ENCODE measurements at regions not wholly inside any gene's neighbourhood (a gene's known extent, or its start where the extent isn't known, plus 50 kb on each side); places are given as distances from the start of the nearest gene placed in this dataset.

DNA sequence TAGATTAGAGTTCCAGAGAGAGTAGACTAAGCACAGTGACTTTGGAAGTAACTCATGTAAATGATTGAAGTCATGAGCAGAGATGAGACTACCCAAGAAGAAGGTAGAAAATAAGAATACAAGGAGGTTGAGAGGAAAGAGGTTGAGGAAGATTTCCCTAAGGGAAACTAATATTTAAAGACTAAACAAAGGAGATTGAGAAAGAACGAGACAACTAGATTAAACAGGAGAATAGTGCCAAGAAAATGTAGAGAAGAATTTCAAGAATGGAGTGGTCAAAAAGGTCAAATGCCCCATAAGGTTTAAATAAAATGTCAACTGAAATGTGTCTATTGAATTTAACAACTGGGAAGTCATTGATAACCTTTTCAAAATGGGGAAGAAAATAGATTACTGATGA lies 59.0 kb downstream of the RPS29 start:
- H3K36me3 ChIP-seq (replicated peaks in 1 of 2; ENCODE audit: control insufficient read depth in 1 of 2, insufficient read depth in 2 of 2, low read length in 1 of 2): no peaks in the 10 kb centered on the region
- POLR2A ChIA-PET: no interaction called here
- no peak overlapping the region for H3K27ac ChIP-seq (ENCODE audit: low read depth in 2 of 2, low read length in 1 of 2)
- no peaks in the 10 kb centered on the region; the same call in 1 of the 2 replicates for H3K27me3 ChIP-seq (ENCODE audit: insufficient read depth)
- no peaks in the 10 kb centered on the region for H3K9me2 ChIP-seq
- no peaks in the 10 kb centered on the region for H4K20me1 ChIP-seq (ENCODE audit: insufficient read depth)
- no peak overlapping the region for H3K4me3 ChIP-seq (ENCODE audit: low read depth in 2 of 2, low read length in 1 of 2)
- no peak overlapping the region for H3K4me2 ChIP-seq
- TF ChIP-seq, protein P1, sequence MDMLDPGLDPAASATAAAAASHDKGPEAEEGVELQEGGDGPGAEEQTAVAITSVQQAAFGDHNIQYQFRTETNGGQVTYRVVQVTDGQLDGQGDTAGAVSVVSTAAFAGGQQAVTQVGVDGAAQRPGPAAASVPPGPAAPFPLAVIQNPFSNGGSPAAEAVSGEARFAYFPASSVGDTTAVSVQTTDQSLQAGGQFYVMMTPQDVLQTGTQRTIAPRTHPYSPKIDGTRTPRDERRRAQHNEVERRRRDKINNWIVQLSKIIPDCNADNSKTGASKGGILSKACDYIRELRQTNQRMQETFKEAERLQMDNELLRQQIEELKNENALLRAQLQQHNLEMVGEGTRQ (IDR thresholded peaks at IDR 0.05; ENCODE audit: borderline replicate concordance, low read depth, low read length): no peak
- TF ChIP-seq, protein P2, sequence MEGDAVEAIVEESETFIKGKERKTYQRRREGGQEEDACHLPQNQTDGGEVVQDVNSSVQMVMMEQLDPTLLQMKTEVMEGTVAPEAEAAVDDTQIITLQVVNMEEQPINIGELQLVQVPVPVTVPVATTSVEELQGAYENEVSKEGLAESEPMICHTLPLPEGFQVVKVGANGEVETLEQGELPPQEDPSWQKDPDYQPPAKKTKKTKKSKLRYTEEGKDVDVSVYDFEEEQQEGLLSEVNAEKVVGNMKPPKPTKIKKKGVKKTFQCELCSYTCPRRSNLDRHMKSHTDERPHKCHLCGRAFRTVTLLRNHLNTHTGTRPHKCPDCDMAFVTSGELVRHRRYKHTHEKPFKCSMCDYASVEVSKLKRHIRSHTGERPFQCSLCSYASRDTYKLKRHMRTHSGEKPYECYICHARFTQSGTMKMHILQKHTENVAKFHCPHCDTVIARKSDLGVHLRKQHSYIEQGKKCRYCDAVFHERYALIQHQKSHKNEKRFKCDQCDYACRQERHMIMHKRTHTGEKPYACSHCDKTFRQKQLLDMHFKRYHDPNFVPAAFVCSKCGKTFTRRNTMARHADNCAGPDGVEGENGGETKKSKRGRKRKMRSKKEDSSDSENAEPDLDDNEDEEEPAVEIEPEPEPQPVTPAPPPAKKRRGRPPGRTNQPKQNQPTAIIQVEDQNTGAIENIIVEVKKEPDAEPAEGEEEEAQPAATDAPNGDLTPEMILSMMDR (IDR thresholded peaks at IDR 0.05): no peak
- TF ChIP-seq FOXM1 (IDR thresholded peaks at IDR 0.05; ENCODE audit: low read depth) (no peak), TEAD4 (IDR thresholded peaks at IDR 0.05; ENCODE audit: borderline replicate concordance, insufficient read depth) (no peak), RAD21 (IDR thresholded peaks at IDR 0.05; ENCODE audit: low read length) (no peak), GATA2 (CRISPR knock-in tag; IDR thresholded peaks at IDR 0.05) (no peak), YY1 (IDR thresholded peaks at IDR 0.05; ENCODE audit: low read depth) (no peak), RCOR1 (IDR thresholded peaks at IDR 0.05; ENCODE audit: low read length) (no peak), EZH2phosphoT487 (IDR thresholded peaks at IDR 0.05; ENCODE audit: borderline replicate concordance, low read depth) (no peak), JUND (IDR thresholded peaks at IDR 0.05) (no peak), MXI1 (IDR thresholded peaks at IDR 0.05; ENCODE audit: low read depth, low read length) (no peak)
- TF ChIP-seq, protein P3, sequence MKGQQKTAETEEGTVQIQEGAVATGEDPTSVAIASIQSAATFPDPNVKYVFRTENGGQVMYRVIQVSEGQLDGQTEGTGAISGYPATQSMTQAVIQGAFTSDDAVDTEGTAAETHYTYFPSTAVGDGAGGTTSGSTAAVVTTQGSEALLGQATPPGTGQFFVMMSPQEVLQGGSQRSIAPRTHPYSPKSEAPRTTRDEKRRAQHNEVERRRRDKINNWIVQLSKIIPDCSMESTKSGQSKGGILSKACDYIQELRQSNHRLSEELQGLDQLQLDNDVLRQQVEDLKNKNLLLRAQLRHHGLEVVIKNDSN (IDR thresholded peaks at IDR 0.05; ENCODE audit: borderline replicate concordance, low read depth): no peak
- CTCF ChIA-PET: interaction anchor here (1.4 kb wide), 1 partner anchor 50 kb away, joined by 3 read pairs; no protein-coding TSS in a partner anchor
- no peak overlapping the region for H3K9ac ChIP-seq
- no peaks in the 10 kb centered on the region for H3K4me1 ChIP-seq (ENCODE audit: control insufficient read depth in 1 of 2, insufficient read depth in 2 of 2, low read depth in 1 of 2, low read length in 1 of 2)
- WGBS (ENCODE audit: low lambda C conversion rate): 2% methylated on average over 1 of the region's 1 CpG
- no peaks in the 10 kb centered on the region for H3K9me3 ChIP-seq
- no peaks in the 10 kb centered on the region for H3K79me2 ChIP-seq (ENCODE audit: insufficient read depth)
- H3F3A ChIP-seq (replicated peaks; ENCODE audit: insufficient read depth): no peaks in the 10 kb centered on the region
- no peak for DNase-seq
- no peak overlapping the region for H2AFZ ChIP-seq (ENCODE audit: low read depth)

DNA sequence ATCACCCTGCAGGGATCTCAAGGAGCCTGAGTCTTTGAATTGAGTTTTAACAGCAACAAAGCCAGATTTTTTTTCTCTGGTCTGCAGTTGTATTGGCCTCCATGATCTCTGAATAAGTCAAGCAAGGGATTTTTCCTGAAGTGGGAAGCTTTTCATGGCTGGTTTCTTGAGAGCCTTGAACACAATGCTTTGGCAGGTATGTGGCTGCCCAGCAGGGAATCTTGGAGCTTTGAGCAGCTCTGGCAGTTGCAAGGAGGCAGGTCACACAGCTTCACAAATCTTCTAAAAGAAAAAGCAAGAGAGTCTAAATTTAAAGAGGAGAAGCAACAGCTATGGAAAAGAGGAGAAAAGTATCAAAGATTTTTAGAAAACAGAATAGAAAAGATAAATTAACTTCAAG lies 60.1 kb downstream of the RPS29 start:
- Histone ChIP-seq H3K4me2 (no peak overlapping the region), H3K9me2 (no peaks in the 10 kb centered on the region), H3K9ac (no peak overlapping the region), H3K36me3 (replicated peaks in 1 of 2; ENCODE audit: control insufficient read depth in 1 of 2, insufficient read depth in 2 of 2, low read length in 1 of 2) (no peaks in the 10 kb centered on the region), H3F3A (replicated peaks; ENCODE audit: insufficient read depth) (no peaks in the 10 kb centered on the region), H3K79me2 (ENCODE audit: insufficient read depth) (no peaks in the 10 kb centered on the region), H3K9me3 (no peaks in the 10 kb centered on the region), H2AFZ (ENCODE audit: low read depth) (no peak overlapping the region), H3K4me1 (ENCODE audit: control insufficient read depth in 1 of 2, insufficient read depth in 2 of 2, low read depth in 1 of 2, low read length in 1 of 2) (no peaks in the 10 kb centered on the region), H3K27ac (ENCODE audit: low read depth in 2 of 2, low read length in 1 of 2) (no peak overlapping the region), H3K4me3 (ENCODE audit: low read depth in 2 of 2, low read length in 1 of 2) (no peak overlapping the region), H3K27me3 (ENCODE audit: insufficient read depth) (no peaks in the 10 kb centered on the region; the same call in 1 of the 2 replicates), H4K20me1 (ENCODE audit: insufficient read depth) (no peaks in the 10 kb centered on the region)
- DNase-seq: no peak
- ChIA-PET POLR2A (no interaction called here), CTCF (interaction anchor here (0.6 kb wide), 1 partner anchor 29 kb away, joined by 3 read pairs; no protein-coding TSS in a partner anchor)
- no peak for TF ChIP-seq FOSL2 (IDR thresholded peaks at IDR 0.05; ENCODE audit: borderline replicate concordance, low read depth)
- TF ChIP-seq, protein P4, sequence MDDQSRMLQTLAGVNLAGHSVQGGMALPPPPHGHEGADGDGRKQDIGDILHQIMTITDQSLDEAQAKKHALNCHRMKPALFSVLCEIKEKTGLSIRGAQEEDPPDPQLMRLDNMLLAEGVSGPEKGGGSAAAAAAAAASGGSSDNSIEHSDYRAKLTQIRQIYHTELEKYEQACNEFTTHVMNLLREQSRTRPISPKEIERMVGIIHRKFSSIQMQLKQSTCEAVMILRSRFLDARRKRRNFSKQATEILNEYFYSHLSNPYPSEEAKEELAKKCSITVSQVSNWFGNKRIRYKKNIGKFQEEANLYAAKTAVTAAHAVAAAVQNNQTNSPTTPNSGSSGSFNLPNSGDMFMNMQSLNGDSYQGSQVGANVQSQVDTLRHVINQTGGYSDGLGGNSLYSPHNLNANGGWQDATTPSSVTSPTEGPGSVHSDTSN (IDR thresholded peaks at IDR 0.05): no peak
- TF ChIP-seq MEF2A (IDR thresholded peaks at IDR 0.05; ENCODE audit: borderline replicate concordance, low read depth): no peak
- TF ChIP-seq, protein P5, sequence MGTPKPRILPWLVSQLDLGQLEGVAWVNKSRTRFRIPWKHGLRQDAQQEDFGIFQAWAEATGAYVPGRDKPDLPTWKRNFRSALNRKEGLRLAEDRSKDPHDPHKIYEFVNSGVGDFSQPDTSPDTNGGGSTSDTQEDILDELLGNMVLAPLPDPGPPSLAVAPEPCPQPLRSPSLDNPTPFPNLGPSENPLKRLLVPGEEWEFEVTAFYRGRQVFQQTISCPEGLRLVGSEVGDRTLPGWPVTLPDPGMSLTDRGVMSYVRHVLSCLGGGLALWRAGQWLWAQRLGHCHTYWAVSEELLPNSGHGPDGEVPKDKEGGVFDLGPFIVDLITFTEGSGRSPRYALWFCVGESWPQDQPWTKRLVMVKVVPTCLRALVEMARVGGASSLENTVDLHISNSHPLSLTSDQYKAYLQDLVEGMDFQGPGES (IDR thresholded peaks at IDR 0.05; ENCODE audit: low read depth, low read length): no peak
- no peak for TF ChIP-seq RFX5 (IDR thresholded peaks at IDR 0.05; ENCODE audit: low read length)

All from SK-N-SH (cell line).